ENCODE measurements at regions not wholly inside any gene's neighbourhood (a gene's known extent, or its start where the extent isn't known, plus 50 kb on each side); places are given as distances from the start of the nearest gene placed in this dataset.
"Not testable (repeated sequence)": the region's sequence is repeated elsewhere in the genome, so short reads cannot be mapped to it uniquely, and the experiment has no call there.

DNA sequence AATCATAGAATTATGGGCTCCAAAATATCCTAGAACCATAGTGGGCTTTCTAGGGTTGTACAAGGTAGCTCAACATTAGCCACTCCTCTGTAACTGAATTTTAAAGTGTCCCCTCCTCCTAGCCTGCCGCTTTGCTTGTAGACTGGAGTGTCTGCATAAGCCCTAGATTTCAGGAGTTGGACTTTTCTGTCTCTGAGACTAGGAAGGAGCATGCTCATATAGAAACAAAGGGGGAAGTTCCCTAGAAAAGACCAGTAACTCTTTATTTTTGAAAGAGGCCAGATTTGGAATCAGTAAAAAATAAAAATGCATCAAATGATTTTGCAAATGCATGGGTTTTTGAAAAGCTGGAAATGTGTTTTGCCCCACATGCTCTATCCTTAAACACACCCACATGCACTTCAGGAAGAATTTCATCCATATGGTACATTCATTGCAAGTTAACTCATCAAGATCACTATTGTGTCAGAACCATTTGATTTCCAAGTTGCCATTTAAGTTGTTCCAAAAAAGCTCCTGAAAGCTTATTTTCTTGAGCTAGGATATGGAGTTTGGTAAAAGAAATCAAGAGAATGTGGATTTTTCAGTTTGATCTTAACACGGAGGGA is 121.0 kb upstream of the NR3C1 start:
- intact Hi-C loops (cut with DNase I; ENCODE audit: low total_unique reads) = no loop called here
- H3K4me3 ChIP-seq = no peak overlapping the region
- H3K27ac ChIP-seq = no peak overlapping the region
- no peaks in the 10 kb centered on the region for H3K4me1 ChIP-seq
- WGBS, 5 donors = 73 to 93% (median 83%) methylated on average over 2 of the region's 2 CpGs
- no peak for DNase-seq
- H3K9me3 ChIP-seq = no peaks in the 10 kb centered on the region
- H3K27me3 ChIP-seq (replicated peaks in 1 of 7) = no peaks in the 10 kb centered on the region
- TF ChIP-seq POLR2AphosphoS5 (IDR thresholded peaks at IDR 0.05) (no peak), POLR2A (IDR thresholded peaks at IDR 0.05) (no peak)
- TF ChIP-seq, protein P1, sequence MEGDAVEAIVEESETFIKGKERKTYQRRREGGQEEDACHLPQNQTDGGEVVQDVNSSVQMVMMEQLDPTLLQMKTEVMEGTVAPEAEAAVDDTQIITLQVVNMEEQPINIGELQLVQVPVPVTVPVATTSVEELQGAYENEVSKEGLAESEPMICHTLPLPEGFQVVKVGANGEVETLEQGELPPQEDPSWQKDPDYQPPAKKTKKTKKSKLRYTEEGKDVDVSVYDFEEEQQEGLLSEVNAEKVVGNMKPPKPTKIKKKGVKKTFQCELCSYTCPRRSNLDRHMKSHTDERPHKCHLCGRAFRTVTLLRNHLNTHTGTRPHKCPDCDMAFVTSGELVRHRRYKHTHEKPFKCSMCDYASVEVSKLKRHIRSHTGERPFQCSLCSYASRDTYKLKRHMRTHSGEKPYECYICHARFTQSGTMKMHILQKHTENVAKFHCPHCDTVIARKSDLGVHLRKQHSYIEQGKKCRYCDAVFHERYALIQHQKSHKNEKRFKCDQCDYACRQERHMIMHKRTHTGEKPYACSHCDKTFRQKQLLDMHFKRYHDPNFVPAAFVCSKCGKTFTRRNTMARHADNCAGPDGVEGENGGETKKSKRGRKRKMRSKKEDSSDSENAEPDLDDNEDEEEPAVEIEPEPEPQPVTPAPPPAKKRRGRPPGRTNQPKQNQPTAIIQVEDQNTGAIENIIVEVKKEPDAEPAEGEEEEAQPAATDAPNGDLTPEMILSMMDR (IDR thresholded peaks at IDR 0.05 in 8 of 11, conservative IDR thresholded peaks at IDR 0.05 in 3 of 11) = no peak
- H3K36me3 ChIP-seq = no peaks in the 10 kb centered on the region

DNA sequence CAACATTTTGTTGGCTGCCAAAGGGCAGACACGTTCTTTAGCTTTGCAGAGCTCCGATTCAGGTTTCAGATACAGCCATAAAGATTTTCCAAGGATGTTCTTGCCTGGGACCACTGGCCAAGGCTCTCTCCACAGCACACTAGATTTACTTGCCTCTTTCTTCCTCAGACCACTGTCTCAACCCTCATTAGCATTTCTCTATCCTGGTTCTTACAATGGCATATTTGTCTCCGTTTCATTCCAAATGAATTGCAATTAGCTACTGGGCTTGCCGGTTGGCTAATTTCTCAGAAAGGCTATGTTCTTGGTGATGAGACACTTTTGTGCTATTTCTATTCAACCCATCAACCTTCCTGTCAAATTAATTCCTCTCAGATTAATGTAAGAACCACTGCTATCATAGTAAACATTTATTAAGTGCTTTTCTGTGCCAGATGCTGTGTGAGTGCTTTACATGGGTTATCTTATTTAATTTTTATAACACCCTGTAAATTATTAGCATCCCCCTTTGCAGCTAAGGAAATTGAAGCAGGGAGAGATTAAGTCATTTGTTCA is 118.4 kb upstream of the NR3C1 start:
- TF ChIP-seq, protein P1 (IDR thresholded peaks at IDR 0.05 in 8 of 11, conservative IDR thresholded peaks at IDR 0.05 in 3 of 11) = no peak
- no peak for TF ChIP-seq POLR2AphosphoS5 (IDR thresholded peaks at IDR 0.05)
- TF ChIP-seq POLR2A (IDR thresholded peaks at IDR 0.05) = no peak
- no peak overlapping the region for H3K27ac ChIP-seq
- WGBS, 5 donors = 91 to 94% (median 91%) methylated on average over 4 of the region's 4 CpGs
- H3K4me3 ChIP-seq = no peak overlapping the region
- H3K36me3 ChIP-seq = no peaks in the 10 kb centered on the region
- intact Hi-C loops (cut with DNase I; ENCODE audit: low total_unique reads) = no loop called here
- no peaks in the 10 kb centered on the region for H3K9me3 ChIP-seq
- no peaks in the 10 kb centered on the region for H3K27me3 ChIP-seq (replicated peaks in 1 of 7)
- DNase-seq = no peak
- no peaks in the 10 kb centered on the region for H3K4me1 ChIP-seq

DNA sequence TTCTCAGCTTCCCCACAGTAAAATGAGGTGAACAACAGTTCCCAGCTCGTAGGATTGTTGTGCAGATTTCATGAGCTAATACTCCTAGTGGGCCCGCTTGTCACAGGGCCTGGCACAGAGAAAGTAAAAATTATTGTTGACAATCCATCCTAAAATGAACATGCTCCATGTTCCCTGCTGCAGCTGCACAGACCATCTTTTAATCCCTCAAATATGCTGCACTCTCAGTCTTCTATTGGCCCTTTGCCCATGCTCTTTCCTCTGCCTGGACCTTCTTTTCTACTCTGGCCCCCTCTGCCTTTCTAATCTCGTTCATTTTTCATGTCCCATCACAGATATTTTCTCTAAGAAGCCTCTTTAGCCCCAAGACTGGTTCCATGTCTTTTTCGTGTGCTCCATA is 117.7 kb upstream of the NR3C1 start:
- H3K27me3 ChIP-seq (replicated peaks in 1 of 7) = no peaks in the 10 kb centered on the region
- no peak overlapping the region for H3K4me3 ChIP-seq
- intact Hi-C loops (cut with DNase I; ENCODE audit: low total_unique reads) = no loop called here
- DNase-seq = no peak
- H3K27ac ChIP-seq = no peak overlapping the region
- no peaks in the 10 kb centered on the region for H3K4me1 ChIP-seq
- TF ChIP-seq POLR2A (IDR thresholded peaks at IDR 0.05) (no peak), POLR2AphosphoS5 (IDR thresholded peaks at IDR 0.05) (no peak)
- TF ChIP-seq, protein P1 (IDR thresholded peaks at IDR 0.05 in 8 of 11, conservative IDR thresholded peaks at IDR 0.05 in 3 of 11) = no peak
- no peaks in the 10 kb centered on the region for H3K9me3 ChIP-seq
- H3K36me3 ChIP-seq = no peaks in the 10 kb centered on the region
- 71 to 83% (median 75%) methylated on average over 4 of the region's 4 CpGs for WGBS, 5 donors

DNA sequence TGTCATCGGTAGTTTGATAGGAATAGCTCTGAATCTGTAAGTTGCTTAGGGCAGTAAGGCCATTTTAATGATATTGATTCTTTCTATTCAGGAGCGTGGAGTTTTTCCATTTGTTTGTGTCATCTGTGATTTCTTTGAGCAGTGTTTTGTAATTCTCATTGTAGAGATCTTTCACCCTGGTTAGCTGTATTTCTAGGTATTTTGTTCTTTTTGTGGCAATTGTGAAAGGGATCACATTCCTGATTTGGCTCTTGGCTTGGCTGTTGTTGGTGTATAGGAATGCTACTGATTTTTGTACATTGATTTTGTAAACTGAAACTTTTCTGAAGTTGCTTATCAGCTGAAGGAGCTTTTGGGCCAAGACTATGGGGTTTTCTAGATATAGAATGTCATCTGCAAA is 115.7 kb upstream of the NR3C1 start:
- H3K27ac ChIP-seq; H3K9me3 ChIP-seq; H3K36me3 ChIP-seq; intact Hi-C loops (cut with DNase I; ENCODE audit: low total_unique reads); H3K4me3 ChIP-seq; H3K27me3 ChIP-seq (replicated peaks in 1 of 7); H3K4me1 ChIP-seq; DNase-seq: not testable (repeated sequence)
- WGBS, 5 donors = 90 to 97% (median 95%) methylated on average over 2 of the region's 2 CpGs

DNA sequence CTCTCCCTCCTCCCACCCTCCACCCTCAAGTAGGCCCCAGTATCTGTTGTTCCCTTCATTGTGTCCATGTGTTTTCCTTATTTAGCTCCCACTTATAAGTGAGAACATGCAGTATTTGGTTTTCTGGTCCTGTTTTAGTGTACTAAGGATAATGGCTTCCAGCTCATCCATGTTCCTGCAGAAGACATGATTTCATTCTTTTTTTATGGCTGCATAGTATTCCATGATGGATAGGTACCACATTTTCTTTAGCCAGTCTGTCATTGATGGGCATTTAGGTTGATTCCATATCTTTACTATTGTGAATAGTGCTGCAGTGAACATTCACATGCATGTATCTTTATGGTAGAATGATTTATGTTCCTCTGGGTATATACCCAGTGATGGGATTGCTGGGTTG is 114.3 kb upstream of the NR3C1 start:
- H3K4me3 ChIP-seq; H3K9me3 ChIP-seq; intact Hi-C loops (cut with DNase I; ENCODE audit: low total_unique reads); H3K27ac ChIP-seq; H3K27me3 ChIP-seq (replicated peaks in 1 of 7); DNase-seq; H3K36me3 ChIP-seq; H3K4me1 ChIP-seq: not testable (repeated sequence)

Measured in spleen (tissue), 11 donors.